ENCODE measurements at regions not wholly inside any gene's neighbourhood (a gene's known extent, or its start where the extent isn't known, plus 50 kb on each side); places are given as distances from the start of the nearest gene placed in this dataset.

DNA sequence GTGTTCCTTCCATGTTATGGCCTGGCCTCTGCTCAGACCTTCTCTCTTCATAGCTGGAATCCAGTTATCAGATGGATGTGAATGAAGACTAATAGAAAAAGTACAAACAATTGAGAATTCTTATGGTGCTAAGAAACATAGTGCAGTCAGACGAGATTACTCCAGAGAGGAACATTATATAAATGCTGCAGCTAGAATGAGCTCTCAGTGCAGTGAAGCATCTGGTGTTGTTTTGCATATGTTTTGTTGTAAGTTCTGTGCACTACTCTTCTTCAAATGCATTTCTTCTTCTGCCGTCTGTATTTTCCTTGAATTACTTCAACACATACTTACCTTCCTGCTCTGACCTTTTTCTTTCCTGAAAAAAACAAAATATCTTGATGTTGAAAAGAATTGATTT, 602.4 kb upstream of the CDH18 start:
- TF ChIP-seq, protein P1, sequence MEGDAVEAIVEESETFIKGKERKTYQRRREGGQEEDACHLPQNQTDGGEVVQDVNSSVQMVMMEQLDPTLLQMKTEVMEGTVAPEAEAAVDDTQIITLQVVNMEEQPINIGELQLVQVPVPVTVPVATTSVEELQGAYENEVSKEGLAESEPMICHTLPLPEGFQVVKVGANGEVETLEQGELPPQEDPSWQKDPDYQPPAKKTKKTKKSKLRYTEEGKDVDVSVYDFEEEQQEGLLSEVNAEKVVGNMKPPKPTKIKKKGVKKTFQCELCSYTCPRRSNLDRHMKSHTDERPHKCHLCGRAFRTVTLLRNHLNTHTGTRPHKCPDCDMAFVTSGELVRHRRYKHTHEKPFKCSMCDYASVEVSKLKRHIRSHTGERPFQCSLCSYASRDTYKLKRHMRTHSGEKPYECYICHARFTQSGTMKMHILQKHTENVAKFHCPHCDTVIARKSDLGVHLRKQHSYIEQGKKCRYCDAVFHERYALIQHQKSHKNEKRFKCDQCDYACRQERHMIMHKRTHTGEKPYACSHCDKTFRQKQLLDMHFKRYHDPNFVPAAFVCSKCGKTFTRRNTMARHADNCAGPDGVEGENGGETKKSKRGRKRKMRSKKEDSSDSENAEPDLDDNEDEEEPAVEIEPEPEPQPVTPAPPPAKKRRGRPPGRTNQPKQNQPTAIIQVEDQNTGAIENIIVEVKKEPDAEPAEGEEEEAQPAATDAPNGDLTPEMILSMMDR (IDR thresholded peaks at IDR 0.05; ENCODE audit: low read depth, low read length) = no peak

DNA sequence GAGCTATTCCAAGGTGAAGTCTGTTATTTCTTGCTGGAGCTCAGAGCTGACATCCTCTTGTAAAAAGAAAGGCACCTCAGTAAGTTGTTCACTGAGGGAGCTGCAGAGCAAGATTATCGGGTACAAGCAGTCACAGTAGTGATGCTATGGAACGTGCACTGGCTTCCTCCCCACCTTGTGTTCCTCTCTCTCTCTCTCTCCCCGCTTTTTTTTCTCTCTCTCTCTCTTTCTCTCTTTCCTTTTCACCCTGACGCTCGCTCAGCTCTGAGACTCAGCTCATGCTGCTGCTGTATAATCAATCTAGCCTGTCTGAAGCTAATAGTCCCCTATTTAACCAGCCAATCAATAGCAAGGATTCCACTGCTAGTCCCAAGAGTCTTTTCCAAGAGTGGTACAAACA, 587.6 kb upstream of the CDH18 start:
- H3K4me3 ChIP-seq (ENCODE audit: low read depth, low read length) = no peak overlapping the region
- TF ChIP-seq, protein P1 (IDR thresholded peaks at IDR 0.05; ENCODE audit: low read depth, low read length) = no peak

More for the DNA sequence above, 602.4 kb upstream of the CDH18 start:
- no peak overlapping the region for H3K4me3 ChIP-seq (ENCODE audit: low read depth, low read length)

DNA sequence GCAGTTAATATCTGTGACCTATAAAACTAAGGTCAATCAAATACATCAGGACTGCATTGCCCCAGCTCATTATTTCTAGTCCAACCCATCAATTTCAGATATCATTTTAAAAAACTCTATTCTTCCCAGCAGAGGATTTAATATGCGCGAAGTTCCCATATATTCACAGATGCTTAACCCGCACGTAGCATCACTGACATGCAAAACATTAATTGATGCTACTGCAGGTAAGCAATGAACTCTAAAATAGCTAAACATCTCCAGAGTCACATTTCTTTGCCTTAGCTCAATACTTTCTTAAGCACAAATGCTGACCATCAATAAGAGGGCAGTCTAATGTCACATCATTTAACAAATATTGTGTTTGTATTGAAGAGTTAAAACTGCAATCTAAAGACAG, 586.6 kb upstream of the CDH18 start:
- TF ChIP-seq, protein P1 (IDR thresholded peaks at IDR 0.05; ENCODE audit: low read depth, low read length) = no peak

DNA sequence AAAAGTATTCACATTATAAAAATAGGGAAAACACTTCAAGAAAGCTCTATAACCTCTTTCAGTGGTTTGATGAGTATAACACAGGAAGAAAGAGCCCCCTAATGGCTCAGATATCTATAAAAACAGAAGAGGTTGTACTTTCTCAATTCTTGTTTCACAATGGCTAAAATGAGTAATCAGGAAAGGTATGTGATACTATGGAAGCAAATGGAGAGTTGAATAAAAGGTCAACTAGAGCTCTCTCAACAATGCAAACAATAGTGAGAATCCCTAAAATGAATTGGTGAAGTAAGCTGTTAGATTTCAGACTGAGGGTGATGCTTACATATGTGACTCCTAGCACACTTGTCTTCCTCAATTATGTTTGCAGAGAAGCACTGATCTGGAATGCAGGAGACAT, 584.6 kb upstream of the CDH18 start:
- TF ChIP-seq, protein P1 (IDR thresholded peaks at IDR 0.05; ENCODE audit: low read depth, low read length) = no peak
- no peak overlapping the region for H3K4me3 ChIP-seq (ENCODE audit: low read depth, low read length)

More for the DNA sequence above, 586.6 kb upstream of the CDH18 start:
- no peak overlapping the region for H3K4me3 ChIP-seq (ENCODE audit: low read depth, low read length)

DNA sequence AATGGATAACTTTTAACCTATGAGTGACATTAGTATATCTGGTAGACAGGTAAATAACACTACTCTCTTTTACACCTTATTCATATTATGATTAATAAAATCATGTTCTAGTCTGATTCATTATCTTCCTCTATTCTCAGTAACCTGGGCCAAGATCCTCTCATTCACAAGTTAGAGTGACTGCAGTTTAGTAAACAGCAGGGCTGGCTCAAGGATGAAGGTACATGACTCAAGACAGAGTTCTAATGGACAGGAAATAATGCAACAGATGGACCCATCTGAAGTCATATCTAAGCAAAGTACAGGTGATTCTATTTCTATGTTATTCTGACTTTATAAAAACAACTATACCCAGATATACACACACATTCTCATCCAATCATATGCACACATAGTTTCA, 582.5 kb upstream of the CDH18 start:
- H3K4me3 ChIP-seq (ENCODE audit: low read depth, low read length) = no peak overlapping the region
- TF ChIP-seq, protein P1 (IDR thresholded peaks at IDR 0.05; ENCODE audit: low read depth, low read length) = no peak

DNA sequence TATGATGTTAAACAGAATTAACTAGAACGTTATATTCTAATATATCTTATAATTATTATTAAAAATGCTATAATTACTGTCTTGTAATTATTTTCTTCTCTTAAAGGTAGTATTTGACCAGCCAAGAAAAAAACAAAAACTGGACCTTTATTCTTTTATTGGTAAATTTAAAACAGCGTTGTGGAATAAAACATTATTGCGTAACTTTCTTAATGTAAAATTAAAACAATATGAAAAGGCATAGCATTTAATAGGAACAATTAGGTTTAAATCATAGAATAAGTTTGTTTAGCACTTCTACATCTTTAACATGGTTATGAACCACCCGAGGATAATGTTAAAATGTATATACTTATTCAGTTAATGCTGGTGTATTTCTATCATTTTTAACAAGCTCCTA, 574.5 kb upstream of the CDH18 start:
- TF ChIP-seq, protein P1 (IDR thresholded peaks at IDR 0.05; ENCODE audit: low read depth, low read length) = no peak
- H3K4me3 ChIP-seq (ENCODE audit: low read depth, low read length) = no peak overlapping the region

DNA sequence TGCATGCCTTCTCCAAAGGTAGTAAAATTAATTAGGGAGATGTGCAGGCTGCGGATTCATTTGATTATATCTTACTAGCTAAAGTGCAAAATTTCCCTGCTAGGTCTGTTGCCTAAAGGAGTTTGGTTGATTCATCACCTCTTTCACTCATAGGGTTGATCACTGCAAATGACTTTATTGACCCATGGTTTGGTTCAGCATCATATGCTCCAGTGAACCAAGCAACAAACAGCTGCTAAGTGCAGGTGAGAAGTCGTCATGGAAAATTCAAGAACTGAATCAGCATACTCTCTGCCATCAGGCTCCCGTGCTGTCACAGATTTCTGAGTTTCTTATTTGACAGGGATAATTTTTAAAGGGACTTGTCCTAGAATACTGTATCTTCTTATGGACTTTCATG, 571.8 kb upstream of the CDH18 start:
- TF ChIP-seq, protein P1 (IDR thresholded peaks at IDR 0.05; ENCODE audit: low read depth, low read length) = no peak
- no peak overlapping the region for H3K4me3 ChIP-seq (ENCODE audit: low read depth, low read length)

Data from WI38 (cell line).